ENCODE measurements at regions not wholly inside any gene's neighbourhood (a gene's known extent, or its start where the extent isn't known, plus 50 kb on each side); places are given as distances from the start of the nearest gene placed in this dataset.

- H3K4me1 Mint-ChIP-seq (ENCODE audit: low read depth) = no peaks in the 10 kb centered on the region
- DNase-seq (ENCODE audit: low spot score) = no peak
- H3K36me3 Mint-ChIP-seq (ENCODE audit: low read depth) = no peaks in the 10 kb centered on the region
- H3K4me3 Mint-ChIP-seq = no peak overlapping the region
- no peaks in the 10 kb centered on the region for H3K9me3 Mint-ChIP-seq
- intact Hi-C loops (cut with micrococcal nuclease) = no loop called here
- no peak overlapping the region for H3K27ac Mint-ChIP-seq
- H3K27me3 Mint-ChIP-seq (ENCODE audit: insufficient read depth) = no peaks in the 10 kb centered on the region
These were observed 428.6 kb downstream of the DTHD1 start for GRCh38 chr4:36709991-36710390.

GRCh38 chr4:36712013-36712412 is 430.6 kb downstream of the DTHD1 start:
- H3K27me3 Mint-ChIP-seq (ENCODE audit: insufficient read depth) = no peaks in the 10 kb centered on the region
- H3K9me3 Mint-ChIP-seq = no peaks in the 10 kb centered on the region
- no peak overlapping the region for H3K27ac Mint-ChIP-seq
- intact Hi-C loops (cut with micrococcal nuclease) = no loop called here
- no peak for DNase-seq (ENCODE audit: low spot score)
- no peaks in the 10 kb centered on the region for H3K4me1 Mint-ChIP-seq (ENCODE audit: low read depth)
- no peak overlapping the region for H3K4me3 Mint-ChIP-seq
- H3K36me3 Mint-ChIP-seq (ENCODE audit: low read depth) = no peaks in the 10 kb centered on the region

DNA sequence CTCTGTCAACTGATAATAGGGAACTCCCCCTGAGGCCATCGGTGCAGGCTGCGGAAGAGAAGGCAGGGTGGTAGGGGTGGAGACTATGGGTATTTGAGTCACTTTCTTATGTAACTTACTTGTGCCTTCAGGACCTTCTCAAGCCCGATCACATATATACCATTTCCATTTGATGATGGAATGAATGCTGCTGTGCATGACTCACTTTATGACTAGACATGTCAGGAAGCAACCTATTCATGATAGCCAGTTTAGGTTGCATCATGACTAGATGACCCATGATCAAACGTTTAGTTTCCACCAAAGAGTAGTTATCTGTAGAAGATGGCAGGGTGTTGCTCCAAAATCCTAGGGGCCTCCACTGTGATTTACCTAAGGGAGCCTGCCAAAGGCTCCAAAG is 435.5 kb downstream of the DTHD1 start:
- H3K9me3 Mint-ChIP-seq = no peaks in the 10 kb centered on the region
- H3K27ac Mint-ChIP-seq = no peak overlapping the region
- no peaks in the 10 kb centered on the region for H3K36me3 Mint-ChIP-seq (ENCODE audit: low read depth)
- no peaks in the 10 kb centered on the region for H3K4me1 Mint-ChIP-seq (ENCODE audit: low read depth)
- no peak for DNase-seq (ENCODE audit: low spot score)
- no peak overlapping the region for H3K4me3 Mint-ChIP-seq
- no peaks in the 10 kb centered on the region for H3K27me3 Mint-ChIP-seq (ENCODE audit: insufficient read depth)
- intact Hi-C loops (cut with micrococcal nuclease) = no loop called here

GRCh38 chr4:36719425-36719824 is 438.0 kb downstream of the DTHD1 start:
- intact Hi-C loops (cut with micrococcal nuclease) = no loop called here
- H3K9me3 Mint-ChIP-seq = no peaks in the 10 kb centered on the region
- no peak overlapping the region for H3K4me3 Mint-ChIP-seq
- no peak for DNase-seq (ENCODE audit: low spot score)
- peaks cover 3% of the 10 kb centered on the region for H3K27me3 Mint-ChIP-seq (ENCODE audit: insufficient read depth)
- no peaks in the 10 kb centered on the region for H3K36me3 Mint-ChIP-seq (ENCODE audit: low read depth)
- H3K27ac Mint-ChIP-seq = no peak overlapping the region
- H3K4me1 Mint-ChIP-seq (ENCODE audit: low read depth) = no peaks in the 10 kb centered on the region

- no peaks in the 10 kb centered on the region for H3K4me1 Mint-ChIP-seq (ENCODE audit: low read depth)
- no peak for DNase-seq (ENCODE audit: low spot score)
- H3K36me3 Mint-ChIP-seq (ENCODE audit: low read depth) = no peaks in the 10 kb centered on the region
- intact Hi-C loops (cut with micrococcal nuclease) = no loop called here
- H3K27me3 Mint-ChIP-seq (ENCODE audit: insufficient read depth) = peaks cover 3% of the 10 kb centered on the region
- H3K4me3 Mint-ChIP-seq = no peak overlapping the region
- H3K27ac Mint-ChIP-seq = no peak overlapping the region
- no peaks in the 10 kb centered on the region for H3K9me3 Mint-ChIP-seq
These were observed 441.6 kb downstream of the DTHD1 start for GRCh38 chr4:36722986-36723385.

DNA sequence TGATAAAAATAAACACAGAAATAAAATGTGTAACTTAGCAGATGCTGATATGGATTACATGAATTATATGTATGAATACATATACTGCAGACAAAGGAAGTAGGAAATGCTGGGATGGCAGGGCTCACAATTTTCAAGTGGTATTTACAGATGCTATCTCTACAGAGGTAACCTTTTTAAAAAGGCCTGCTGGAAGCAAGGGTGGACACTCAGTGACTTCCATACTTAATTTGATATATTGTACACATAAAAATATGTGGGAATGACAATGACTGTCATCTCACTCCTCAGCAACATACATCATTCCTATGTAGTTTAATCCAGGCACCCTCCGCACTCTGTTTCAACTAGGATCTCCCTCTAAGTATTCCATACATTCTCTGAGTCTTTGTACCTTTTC is 452.9 kb downstream of the DTHD1 start:
- intact Hi-C loops (cut with micrococcal nuclease) = no loop called here
- Mint-ChIP-seq H3K9me3 (no peaks in the 10 kb centered on the region), H3K4me3 (no peak overlapping the region), H3K27ac (no peak overlapping the region), H3K4me1 (ENCODE audit: low read depth) (no peaks in the 10 kb centered on the region), H3K36me3 (ENCODE audit: low read depth) (no peaks in the 10 kb centered on the region), H3K27me3 (ENCODE audit: insufficient read depth) (no peaks in the 10 kb centered on the region)
- DNase-seq (ENCODE audit: low spot score) = no peak

- intact Hi-C loops (cut with micrococcal nuclease) = no loop called here
- no peaks in the 10 kb centered on the region for H3K27me3 Mint-ChIP-seq (ENCODE audit: insufficient read depth)
- no peak overlapping the region for H3K27ac Mint-ChIP-seq
- H3K4me3 Mint-ChIP-seq = no peak overlapping the region
- DNase-seq (ENCODE audit: low spot score) = no peak
- no peaks in the 10 kb centered on the region for H3K9me3 Mint-ChIP-seq
- no peaks in the 10 kb centered on the region for H3K4me1 Mint-ChIP-seq (ENCODE audit: low read depth)
- H3K36me3 Mint-ChIP-seq (ENCODE audit: low read depth) = no peaks in the 10 kb centered on the region
These were observed 456.3 kb downstream of the DTHD1 start for GRCh38 chr4:36737691-36738090.

- H3K4me1 Mint-ChIP-seq (ENCODE audit: low read depth) = no peaks in the 10 kb centered on the region
- H3K27me3 Mint-ChIP-seq (ENCODE audit: insufficient read depth) = no peaks in the 10 kb centered on the region
- DNase-seq (ENCODE audit: low spot score) = no peak
- no peaks in the 10 kb centered on the region for H3K36me3 Mint-ChIP-seq (ENCODE audit: low read depth)
- intact Hi-C loops (cut with micrococcal nuclease) = no loop called here
- no peak overlapping the region for H3K4me3 Mint-ChIP-seq
- no peaks in the 10 kb centered on the region for H3K9me3 Mint-ChIP-seq
- H3K27ac Mint-ChIP-seq = no peak overlapping the region
These were observed 459.4 kb downstream of the DTHD1 start for GRCh38 chr4:36740796-36741310.

DNA sequence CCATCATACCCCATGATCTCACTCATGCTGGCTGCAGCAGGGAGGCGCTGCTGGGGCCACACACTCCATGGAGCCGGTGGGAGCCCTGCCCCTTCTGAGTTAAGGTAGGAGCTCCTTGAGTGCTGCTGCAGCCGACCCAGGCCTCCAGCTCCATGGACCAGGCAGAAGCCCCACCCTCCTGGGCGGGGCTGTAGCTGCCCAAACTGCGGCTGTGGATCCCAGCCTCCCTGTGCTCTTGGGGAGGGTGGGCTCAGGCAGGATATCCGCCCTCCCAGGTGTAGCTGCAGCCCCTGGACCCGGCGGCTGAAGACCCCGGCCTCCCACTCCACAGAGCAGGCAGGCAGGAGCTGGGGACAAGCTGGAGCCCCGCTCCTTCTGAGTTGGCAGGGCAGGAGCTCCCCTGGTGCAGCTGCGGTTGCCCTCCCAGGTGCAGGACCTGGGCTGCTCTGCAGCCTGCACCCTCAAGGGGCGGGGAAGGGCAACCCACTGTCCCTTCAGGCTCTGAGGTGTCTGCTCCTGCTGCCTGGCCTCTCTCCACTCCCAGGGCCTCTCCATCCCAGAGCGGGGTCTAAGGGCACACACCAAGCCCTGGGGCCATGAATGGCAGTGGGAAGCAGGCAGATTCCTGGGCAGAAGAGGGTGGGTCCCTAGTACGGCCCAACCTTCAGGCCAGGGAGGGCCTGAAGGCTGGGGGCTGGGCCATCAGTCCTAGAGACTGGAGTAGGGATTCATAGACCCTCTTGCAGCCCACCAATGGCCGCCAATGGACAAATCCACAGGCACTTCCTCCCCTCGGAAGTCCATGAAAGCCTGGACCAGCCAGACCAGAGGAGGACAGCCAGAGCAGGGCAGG is 466.1 kb downstream of the DTHD1 start:
- no peak for DNase-seq (ENCODE audit: low spot score)
- intact Hi-C loops (cut with micrococcal nuclease) = no loop called here
- Mint-ChIP-seq H3K36me3 (ENCODE audit: low read depth) (no peaks in the 10 kb centered on the region), H3K9me3 (no peaks in the 10 kb centered on the region), H3K4me3 (no peak overlapping the region), H3K4me1 (ENCODE audit: low read depth) (no peaks in the 10 kb centered on the region), H3K27me3 (ENCODE audit: insufficient read depth) (no peaks in the 10 kb centered on the region), H3K27ac (no peak overlapping the region)

DNA sequence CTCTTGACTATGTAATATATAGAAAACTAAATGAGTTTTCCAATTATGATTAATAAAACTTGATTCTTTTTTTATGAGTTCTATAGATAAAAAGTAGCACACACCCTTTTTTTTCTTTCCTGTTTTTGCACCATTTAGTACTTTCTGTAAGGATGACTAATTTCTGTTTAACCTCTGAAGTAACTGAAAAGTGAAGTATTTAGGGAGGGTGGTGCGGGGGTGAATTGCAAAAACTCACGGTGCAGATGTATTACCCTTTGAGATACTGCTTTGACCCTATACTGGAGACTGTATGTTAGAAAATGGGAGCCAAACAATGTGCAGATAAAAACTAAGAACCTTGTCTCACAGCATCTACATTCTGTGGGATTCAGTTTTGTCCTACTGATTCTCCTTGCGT is 471.6 kb downstream of the DTHD1 start:
- no peaks in the 10 kb centered on the region for H3K4me1 Mint-ChIP-seq (ENCODE audit: low read depth)
- H3K4me3 Mint-ChIP-seq = no peak overlapping the region
- no peaks in the 10 kb centered on the region for H3K9me3 Mint-ChIP-seq
- no peaks in the 10 kb centered on the region for H3K27me3 Mint-ChIP-seq (ENCODE audit: insufficient read depth)
- H3K36me3 Mint-ChIP-seq (ENCODE audit: low read depth) = no peaks in the 10 kb centered on the region
- no peak for DNase-seq (ENCODE audit: low spot score)
- H3K27ac Mint-ChIP-seq = no peak overlapping the region
- intact Hi-C loops (cut with micrococcal nuclease) = no loop called here

DNA sequence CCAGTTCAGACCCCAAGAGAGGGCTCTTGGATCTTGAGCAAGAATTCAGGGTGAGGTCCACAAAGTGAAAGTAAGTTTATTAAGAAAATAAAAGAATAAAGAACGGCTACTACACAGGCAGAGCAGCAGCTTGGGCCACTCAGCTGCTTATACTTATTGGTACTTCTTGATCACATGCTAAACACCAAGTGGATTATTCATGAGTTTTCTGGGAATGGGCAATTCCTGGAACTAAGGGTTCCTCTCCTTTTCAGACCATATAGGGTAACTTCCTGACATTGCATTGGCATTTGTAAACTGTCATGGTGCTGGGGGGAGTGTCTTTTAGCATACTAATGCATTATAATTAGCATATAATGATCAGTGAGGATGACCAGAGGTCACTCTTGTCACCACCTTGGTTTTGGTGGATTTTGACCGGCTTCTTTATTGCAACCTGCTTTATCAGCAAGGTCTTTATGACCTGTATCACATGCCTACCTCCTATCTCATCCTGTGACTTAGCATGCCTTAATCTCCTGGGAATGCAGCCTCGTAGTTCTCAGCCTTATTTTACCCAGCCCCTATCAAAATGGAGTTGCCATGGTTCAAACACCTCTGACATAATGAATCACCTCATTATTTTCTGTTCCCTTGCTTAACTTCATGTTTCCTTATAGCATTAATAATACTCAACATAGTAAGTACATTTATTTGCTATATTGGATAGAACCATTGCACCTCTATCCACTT is 476.3 kb downstream of the DTHD1 start:
- H3K9me3 Mint-ChIP-seq = no peaks in the 10 kb centered on the region
- no peaks in the 10 kb centered on the region for H3K36me3 Mint-ChIP-seq (ENCODE audit: low read depth)
- H3K4me3 Mint-ChIP-seq = no peak overlapping the region
- no peak overlapping the region for H3K27ac Mint-ChIP-seq
- no peaks in the 10 kb centered on the region for H3K4me1 Mint-ChIP-seq (ENCODE audit: low read depth)
- H3K27me3 Mint-ChIP-seq (ENCODE audit: insufficient read depth) = no peaks in the 10 kb centered on the region
- DNase-seq (ENCODE audit: low spot score) = no peak
- intact Hi-C loops (cut with micrococcal nuclease) = no loop called here

- Mint-ChIP-seq H3K4me3 (no peak overlapping the region), H3K4me1 (ENCODE audit: low read depth) (no peaks in the 10 kb centered on the region), H3K9me3 (no peaks in the 10 kb centered on the region), H3K27me3 (ENCODE audit: insufficient read depth) (no peaks in the 10 kb centered on the region), H3K36me3 (ENCODE audit: low read depth) (no peaks in the 10 kb centered on the region), H3K27ac (no peak overlapping the region)
- DNase-seq (ENCODE audit: low spot score) = no peak
- intact Hi-C loops (cut with micrococcal nuclease) = no loop called here
These were observed 477.1 kb downstream of the DTHD1 start for GRCh38 chr4:36758312-36759178.

- H3K36me3 Mint-ChIP-seq (ENCODE audit: low read depth) = no peaks in the 10 kb centered on the region
- intact Hi-C loops (cut with micrococcal nuclease) = no loop called here
These were observed 480.2 kb downstream of the DTHD1 start for GRCh38 chr4:36761607-36762006.

More at GRCh38 chr4:36761607-36762006, 480.2 kb downstream of the DTHD1 start:
- H3K27ac Mint-ChIP-seq = no peak overlapping the region
- no peak overlapping the region for H3K4me3 Mint-ChIP-seq
- no peaks in the 10 kb centered on the region for H3K9me3 Mint-ChIP-seq
- peaks cover 3% of the 10 kb centered on the region for H3K27me3 Mint-ChIP-seq (ENCODE audit: insufficient read depth)
- no peak for DNase-seq (ENCODE audit: low spot score)
- H3K4me1 Mint-ChIP-seq (ENCODE audit: low read depth) = no peaks in the 10 kb centered on the region
